ENCODE measurements at regions not wholly inside any gene's neighbourhood (a gene's known extent, or its start where the extent isn't known, plus 50 kb on each side); places are given as distances from the start of the nearest gene placed in this dataset.
"Not testable (repeated sequence)": the region's sequence is repeated elsewhere in the genome, so short reads cannot be mapped to it uniquely, and the experiment has no call there.

DNA sequence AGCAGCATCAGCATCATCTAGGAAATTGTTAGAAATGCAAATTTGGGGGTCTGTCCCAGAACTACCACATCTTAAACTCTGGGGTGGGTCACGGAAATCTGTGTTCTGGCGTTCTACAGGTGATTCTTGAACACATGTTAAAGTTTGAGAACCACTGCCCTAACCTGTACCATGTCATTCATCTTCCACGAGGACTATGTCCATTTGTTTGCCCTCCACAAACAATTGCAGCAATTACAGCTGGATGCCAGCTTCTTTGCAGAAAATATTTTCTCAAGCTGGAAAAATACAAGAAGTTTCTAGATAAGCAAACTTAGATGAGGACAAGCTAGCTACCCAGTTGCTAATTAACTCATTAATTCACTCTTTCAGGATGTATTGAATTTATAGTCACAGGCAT lies 54.1 kb downstream of the MAFB start:
- H3K9me3 Mint-ChIP-seq = peaks cover 0 to 2% (median 0%) of the 10 kb centered on the region in 6 donors
- DNase-seq = no peak
- no peaks in the 10 kb centered on the region for H3K36me3 Mint-ChIP-seq
- H3K4me3 Mint-ChIP-seq = no peak overlapping the region
- H3K27ac Mint-ChIP-seq = no peak overlapping the region
- peaks cover 2 to 11% (median 5%) of the 10 kb centered on the region in 3 donors for H3K27me3 Mint-ChIP-seq (ENCODE audit: low read depth in 3 of 3)
- H3K4me1 Mint-ChIP-seq = no peaks in the 10 kb centered on the region

DNA sequence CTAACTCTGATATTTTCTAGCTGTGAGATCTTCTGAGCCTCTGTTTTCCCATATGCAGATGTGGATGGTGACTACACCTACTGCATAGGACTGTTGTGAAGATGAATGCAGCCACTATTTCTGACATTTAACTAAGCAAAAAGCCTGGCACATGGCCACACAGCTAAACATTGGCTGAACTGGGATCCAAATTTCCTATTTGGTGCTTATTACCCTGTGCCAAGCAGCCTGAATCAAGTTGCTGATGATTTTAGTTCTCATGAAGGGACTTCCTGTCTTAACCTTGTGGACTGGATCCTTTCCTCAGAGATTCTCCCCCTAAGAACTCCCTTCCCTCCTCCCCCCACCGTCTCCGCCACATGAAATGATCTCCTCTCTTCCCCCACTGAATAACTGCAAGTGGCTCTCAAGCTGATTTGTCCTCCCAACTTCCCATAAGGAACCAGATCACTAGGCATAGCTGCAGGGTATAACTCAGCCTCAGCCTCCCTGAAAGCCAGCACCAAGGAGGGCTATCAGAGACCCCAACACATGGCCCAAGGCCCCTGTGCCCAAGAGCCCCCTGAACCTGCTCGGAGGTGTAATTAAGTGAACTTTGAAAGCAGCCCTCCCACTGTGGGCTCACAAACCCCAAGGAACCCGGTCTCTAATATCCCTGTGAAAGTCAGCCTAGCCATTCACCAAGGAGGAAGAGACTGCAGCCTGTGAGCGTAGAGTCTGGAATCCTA lies 55.7 kb downstream of the MAFB start:
- no peak for DNase-seq
- Mint-ChIP-seq H3K36me3 (no peaks in the 10 kb centered on the region), H3K27me3 (ENCODE audit: low read depth in 3 of 3) (peaks cover 0 to 5% (median 3%) of the 10 kb centered on the region in 3 donors), H3K4me1 (no peaks in the 10 kb centered on the region), H3K27ac (no peak overlapping the region), H3K4me3 (no peak overlapping the region), H3K9me3 (peaks cover 0 to 2% (median 0%) of the 10 kb centered on the region in 6 donors)

GRCh38 chr20:40632346-40632976 lies 56.6 kb downstream of the MAFB start:
- no peaks in the 10 kb centered on the region for H3K4me1 Mint-ChIP-seq
- peaks cover 0 to 2% (median 0%) of the 10 kb centered on the region in 6 donors for H3K9me3 Mint-ChIP-seq
- H3K27ac Mint-ChIP-seq = no peak overlapping the region
- DNase-seq = no peak
- no peak overlapping the region for H3K4me3 Mint-ChIP-seq
- H3K27me3 Mint-ChIP-seq (ENCODE audit: low read depth in 3 of 3) = peaks cover 0 to 5% (median 2%) of the 10 kb centered on the region in 3 donors
- H3K36me3 Mint-ChIP-seq = no peaks in the 10 kb centered on the region

GRCh38 chr20:40631119-40631631 lies 57.9 kb downstream of the MAFB start:
- no peak overlapping the region for H3K4me3 Mint-ChIP-seq
- H3K4me1 Mint-ChIP-seq = no peaks in the 10 kb centered on the region
- H3K36me3 Mint-ChIP-seq = no peaks in the 10 kb centered on the region
- H3K27ac Mint-ChIP-seq = no peak overlapping the region
- peaks cover 0 to 5% (median 0%) of the 10 kb centered on the region in 3 donors for H3K27me3 Mint-ChIP-seq (ENCODE audit: low read depth in 3 of 3)
- H3K9me3 Mint-ChIP-seq = peaks cover 0 to 6% (median 1%) of the 10 kb centered on the region in 6 donors
- DNase-seq = no peak

GRCh38 chr20:40630713-40631112 lies 58.3 kb downstream of the MAFB start:
- H3K27me3 Mint-ChIP-seq (ENCODE audit: low read depth in 3 of 3) = peaks cover 0 to 5% (median 0%) of the 10 kb centered on the region in 3 donors

DNA sequence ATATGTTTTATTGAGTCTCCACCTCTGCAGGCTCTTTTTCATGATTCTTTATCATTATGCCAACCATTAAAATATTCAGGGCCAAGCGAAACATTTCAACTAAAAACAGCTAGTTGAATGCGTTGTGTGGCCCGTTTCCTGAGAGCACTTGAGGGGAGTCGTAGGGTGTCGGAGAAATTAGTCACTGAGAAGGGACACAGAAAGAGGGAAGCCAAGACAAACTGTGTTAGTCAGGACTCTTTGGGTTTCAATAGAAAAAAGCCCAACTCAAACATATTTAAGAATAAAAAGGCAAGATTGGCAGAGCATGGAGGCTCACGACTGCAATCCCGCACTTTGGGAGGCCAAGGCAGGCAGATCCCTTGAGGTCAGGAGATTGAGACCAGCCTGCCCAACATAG lies 58.9 kb downstream of the MAFB start:
- Mint-ChIP-seq H3K36me3 (no peaks in the 10 kb centered on the region), H3K4me3 (no peak overlapping the region), H3K27me3 (ENCODE audit: low read depth in 3 of 3) (peaks cover 0 to 5% (median 0%) of the 10 kb centered on the region in 3 donors), H3K4me1 (no peaks in the 10 kb centered on the region), H3K9me3 (peaks cover 0 to 6% (median 2%) of the 10 kb centered on the region in 6 donors), H3K27ac (no peak overlapping the region)
- no peak for DNase-seq

More at GRCh38 chr20:40630713-40631112, 58.3 kb downstream of the MAFB start:
- Mint-ChIP-seq H3K36me3 (no peaks in the 10 kb centered on the region), H3K4me1 (no peaks in the 10 kb centered on the region), H3K27ac (no peak overlapping the region), H3K4me3 (no peak overlapping the region), H3K9me3 (peaks cover 0 to 6% (median 2%) of the 10 kb centered on the region in 6 donors)
- no peak for DNase-seq

DNA sequence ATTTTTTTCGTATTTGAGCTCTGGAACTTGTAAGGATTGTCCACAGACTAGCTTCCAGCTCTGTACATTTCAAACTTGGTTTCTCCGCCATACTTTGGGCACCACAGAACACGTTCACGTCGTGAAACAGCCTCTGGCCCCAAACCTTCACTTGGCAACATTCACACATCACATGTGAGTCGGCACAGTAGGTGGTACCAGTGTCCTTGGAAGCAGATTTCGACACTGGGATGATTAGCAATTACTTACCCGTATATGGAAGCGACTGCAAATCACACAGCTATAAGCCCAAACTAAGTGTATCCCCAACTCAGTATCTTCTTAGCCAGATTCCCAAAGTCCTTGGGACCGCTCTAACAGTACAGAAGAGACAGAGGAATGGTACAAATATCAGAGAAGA lies 60.2 kb downstream of the MAFB start:
- no peak for DNase-seq
- H3K4me3 Mint-ChIP-seq = no peak overlapping the region
- H3K9me3 Mint-ChIP-seq = peaks cover 0 to 6% (median 2%) of the 10 kb centered on the region in 6 donors
- no peaks in the 10 kb centered on the region for H3K36me3 Mint-ChIP-seq
- H3K27ac Mint-ChIP-seq = no peak overlapping the region
- H3K27me3 Mint-ChIP-seq (ENCODE audit: low read depth in 3 of 3) = peaks cover 0 to 5% (median 0%) of the 10 kb centered on the region in 3 donors
- no peaks in the 10 kb centered on the region for H3K4me1 Mint-ChIP-seq

DNA sequence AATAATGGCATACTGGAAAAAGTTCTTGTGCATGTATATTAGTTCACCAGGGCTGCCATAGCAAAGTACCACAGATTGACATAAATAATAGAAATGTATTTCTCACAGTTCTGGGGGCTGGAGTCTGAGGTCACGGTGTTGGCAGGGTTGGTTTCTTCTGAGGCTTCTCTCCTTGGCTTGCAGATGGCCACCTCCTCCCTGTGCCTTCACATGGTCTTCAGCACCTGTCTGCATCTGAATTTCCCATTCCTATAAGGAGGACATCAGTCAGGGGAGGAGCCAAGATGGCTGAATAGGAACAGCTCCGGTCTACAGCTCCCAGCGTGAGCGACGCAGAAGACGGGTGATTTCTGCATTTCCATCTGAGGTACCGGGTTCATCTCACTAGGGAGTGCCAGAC lies 70.0 kb downstream of the MAFB start:
- not testable (repeated sequence) for H3K36me3 Mint-ChIP-seq; DNase-seq; H3K4me1 Mint-ChIP-seq; H3K27ac Mint-ChIP-seq; H3K4me3 Mint-ChIP-seq; H3K27me3 Mint-ChIP-seq (ENCODE audit: low read depth in 3 of 3); H3K9me3 Mint-ChIP-seq

DNA sequence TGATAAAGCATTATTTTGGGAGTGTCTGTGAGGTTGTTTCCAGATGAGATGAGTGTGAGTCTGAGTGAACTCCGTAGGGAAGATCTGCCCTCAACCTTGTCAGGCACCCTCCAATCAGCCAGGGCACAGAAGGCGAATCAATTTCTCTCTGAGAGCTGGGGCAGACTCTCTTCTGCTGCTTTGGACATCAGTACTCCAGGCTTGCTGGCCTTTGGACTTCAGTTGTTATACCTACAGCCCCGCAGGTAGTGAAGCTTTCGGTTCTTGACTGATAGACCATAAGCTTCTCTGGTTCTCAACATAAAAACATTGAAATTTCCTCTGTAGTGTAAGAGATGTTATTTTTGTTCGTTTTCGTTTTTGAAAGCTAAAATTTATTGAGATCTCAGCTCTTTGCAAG lies 71.4 kb downstream of the MAFB start:
- no peak for DNase-seq
- no peaks in the 10 kb centered on the region for H3K4me1 Mint-ChIP-seq
- no peak overlapping the region for H3K27ac Mint-ChIP-seq
- H3K9me3 Mint-ChIP-seq = no peaks in the 10 kb centered on the region
- H3K4me3 Mint-ChIP-seq = no peak overlapping the region
- no peaks in the 10 kb centered on the region for H3K36me3 Mint-ChIP-seq
- H3K27me3 Mint-ChIP-seq (ENCODE audit: low read depth in 3 of 3) = peaks cover 0 to 2% (median 0%) of the 10 kb centered on the region in 3 donors

DNA sequence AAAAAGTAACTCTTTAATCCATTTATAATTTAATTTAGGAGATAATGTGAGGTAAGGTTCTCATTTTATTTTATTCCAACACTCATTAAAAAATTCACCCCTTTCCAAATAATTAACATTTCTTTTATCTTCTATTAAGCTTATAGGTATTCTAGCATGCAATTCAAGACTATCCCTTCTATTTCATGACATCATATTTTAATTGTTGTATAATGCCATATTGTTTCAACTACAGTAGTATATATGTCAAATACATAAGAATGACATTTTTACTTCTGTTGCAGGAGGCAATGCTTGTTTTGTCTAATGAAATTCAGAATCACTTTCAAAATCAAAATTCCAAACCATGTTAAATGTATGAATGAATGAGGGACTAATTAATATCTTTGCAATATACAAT lies 76.2 kb downstream of the MAFB start:
- no peak overlapping the region for H3K27ac Mint-ChIP-seq
- DNase-seq = no peak
- no peaks in the 10 kb centered on the region for H3K36me3 Mint-ChIP-seq
- peaks cover 2 to 8% (median 3%) of the 10 kb centered on the region in 3 donors for H3K27me3 Mint-ChIP-seq (ENCODE audit: low read depth in 3 of 3)
- no peaks in the 10 kb centered on the region for H3K4me1 Mint-ChIP-seq
- H3K9me3 Mint-ChIP-seq = peaks cover 0 to 4% (median 0%) of the 10 kb centered on the region in 6 donors
- H3K4me3 Mint-ChIP-seq = no peak overlapping the region

DNA sequence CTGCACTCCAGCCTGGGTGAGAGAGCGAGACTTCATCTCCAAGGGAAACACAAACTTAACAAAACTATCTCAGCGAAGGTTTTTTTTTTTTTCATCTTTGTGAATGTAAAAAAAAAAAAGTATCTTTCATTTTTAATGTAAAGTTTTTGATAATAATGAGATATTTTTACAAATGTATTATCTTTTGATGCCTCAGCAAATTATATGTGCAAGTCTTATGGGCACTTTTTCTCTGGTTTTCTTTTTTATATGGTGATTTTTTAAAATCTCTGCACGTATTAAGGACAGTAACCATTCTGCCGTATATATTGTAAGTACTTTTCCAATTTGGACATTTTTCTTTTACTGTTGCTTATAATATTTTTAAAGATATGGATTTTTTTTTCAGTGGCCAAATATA lies 76.8 kb downstream of the MAFB start:
- peaks cover 0 to 4% (median 0%) of the 10 kb centered on the region in 6 donors for H3K9me3 Mint-ChIP-seq
- DNase-seq = no peak
- H3K36me3 Mint-ChIP-seq = no peaks in the 10 kb centered on the region
- H3K4me3 Mint-ChIP-seq = no peak overlapping the region
- no peak overlapping the region for H3K27ac Mint-ChIP-seq
- H3K27me3 Mint-ChIP-seq (ENCODE audit: low read depth in 3 of 3) = peaks cover 2 to 8% (median 3%) of the 10 kb centered on the region in 3 donors
- H3K4me1 Mint-ChIP-seq = no peaks in the 10 kb centered on the region

GRCh38 chr20:40610730-40611129 lies 78.3 kb downstream of the MAFB start:
- H3K4me3 Mint-ChIP-seq = no peak overlapping the region
- DNase-seq = no peak
- H3K27me3 Mint-ChIP-seq (ENCODE audit: low read depth in 3 of 3) = peaks cover 2 to 8% (median 3%) of the 10 kb centered on the region in 3 donors
- no peaks in the 10 kb centered on the region for H3K4me1 Mint-ChIP-seq
- no peaks in the 10 kb centered on the region for H3K36me3 Mint-ChIP-seq
- no peak overlapping the region for H3K27ac Mint-ChIP-seq
- peaks cover 0 to 4% (median 0%) of the 10 kb centered on the region in 6 donors for H3K9me3 Mint-ChIP-seq

DNA sequence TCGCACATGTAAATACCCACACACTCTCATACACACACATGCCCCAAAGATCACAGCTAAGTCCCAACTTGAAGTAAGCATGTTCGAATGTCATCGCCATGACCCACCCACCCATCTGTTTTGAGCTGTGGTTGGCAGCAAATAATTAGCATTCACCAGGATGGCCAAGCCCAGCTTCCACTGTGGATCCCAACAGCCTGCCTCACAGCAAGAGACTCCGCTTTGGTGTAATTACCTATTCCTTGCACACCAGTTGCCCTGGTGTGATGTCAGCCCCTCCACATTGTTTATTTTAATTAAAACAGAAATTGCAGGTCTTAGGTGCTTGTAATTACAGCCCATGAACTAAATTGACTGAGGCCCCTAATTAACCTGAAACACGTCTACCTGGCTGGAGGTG lies 81.1 kb downstream of the MAFB start:
- no peaks in the 10 kb centered on the region for H3K4me1 Mint-ChIP-seq
- no peak overlapping the region for H3K27ac Mint-ChIP-seq
- DNase-seq = no peak
- peaks cover 0 to 4% (median 0%) of the 10 kb centered on the region in 6 donors for H3K9me3 Mint-ChIP-seq
- no peak overlapping the region for H3K4me3 Mint-ChIP-seq
- H3K27me3 Mint-ChIP-seq (ENCODE audit: low read depth in 3 of 3) = peaks cover 2 to 10% (median 3%) of the 10 kb centered on the region in 3 donors
- H3K36me3 Mint-ChIP-seq = no peaks in the 10 kb centered on the region

DNA sequence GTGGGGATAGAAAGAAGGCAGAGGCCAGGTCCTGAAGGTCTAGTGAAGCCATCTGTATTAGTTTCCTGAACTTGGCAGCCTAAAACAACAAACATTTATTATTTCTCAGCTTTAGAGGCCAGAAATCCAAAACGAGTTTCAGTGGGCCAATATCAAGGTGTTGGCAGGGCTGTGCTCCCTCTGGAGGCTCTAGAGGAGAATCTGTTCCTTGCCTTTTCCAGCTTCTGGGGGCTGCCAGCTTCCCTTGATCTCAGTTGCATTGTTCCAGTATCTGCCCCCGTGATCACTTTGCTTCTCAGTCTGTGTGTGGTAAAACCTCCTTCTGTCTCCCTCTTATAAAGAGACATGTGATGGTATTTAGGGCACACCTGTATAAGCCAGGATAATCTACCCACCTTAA lies 82.4 kb downstream of the MAFB start:
- Mint-ChIP-seq H3K4me3 (no peak overlapping the region), H3K27ac (no peak overlapping the region)

More for the DNA sequence above, 82.4 kb downstream of the MAFB start:
- Mint-ChIP-seq H3K9me3 (peaks cover 0 to 4% (median 0%) of the 10 kb centered on the region in 6 donors), H3K36me3 (no peaks in the 10 kb centered on the region), H3K4me1 (no peaks in the 10 kb centered on the region), H3K27me3 (ENCODE audit: low read depth in 3 of 3) (peaks cover under 1 to 8% (median 3%) of the 10 kb centered on the region in 3 donors)
- no peak for DNase-seq
